GM21390 (cell line): ENCODE measurements at regions not wholly inside any gene's neighbourhood (a gene's known extent, or its start where the extent isn't known, plus 50 kb on each side); places are given as distances from the start of the nearest gene placed in this dataset.
"Not testable (repeated sequence)": the region's sequence is repeated elsewhere in the genome, so short reads cannot be mapped to it uniquely, and the experiment has no call there.

Experiments
- ATAC-seq: cut with Tn5 transposase; IDR thresholded peaks from one replicate; pipeline ENCODE4 v1.9.1; 2021; ENCODE audit not compliant: unreplicated experiment

- ATAC-seq, result no peak
Observed at GRCh38 chr16:7278636-7279035, 54.0 kb upstream of the RBFOX1 start.

- ATAC-seq, result no peak
Observed at GRCh38 chr16:7272567-7273158, 60.0 kb upstream of the RBFOX1 start.

GRCh38 chr16:7271486-7271885 is 61.2 kb upstream of the RBFOX1 start:
- ATAC-seq, result no peak

- no peak for ATAC-seq
Observed at GRCh38 chr16:7270823-7271222, 61.8 kb upstream of the RBFOX1 start.

DNA sequence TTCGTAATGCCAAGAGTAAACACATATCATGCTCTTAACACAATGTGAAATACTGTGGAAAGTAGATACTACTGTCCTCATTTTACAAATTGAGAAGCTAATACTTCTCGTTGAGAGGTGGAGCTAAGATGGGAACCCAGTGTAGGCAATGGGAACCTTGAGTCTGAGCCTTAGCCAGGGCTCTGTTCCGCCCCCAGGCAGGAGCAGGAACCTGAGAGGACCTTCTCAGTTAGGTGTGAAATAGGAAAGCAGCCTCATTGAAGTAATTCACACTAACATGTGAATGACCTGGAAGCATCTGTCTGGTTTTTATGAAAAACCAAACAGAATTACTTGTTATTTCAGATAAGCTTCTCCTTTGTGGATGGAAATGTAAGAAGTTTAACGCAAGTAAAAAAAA is 62.6 kb upstream of the RBFOX1 start:
- no peak for ATAC-seq

DNA sequence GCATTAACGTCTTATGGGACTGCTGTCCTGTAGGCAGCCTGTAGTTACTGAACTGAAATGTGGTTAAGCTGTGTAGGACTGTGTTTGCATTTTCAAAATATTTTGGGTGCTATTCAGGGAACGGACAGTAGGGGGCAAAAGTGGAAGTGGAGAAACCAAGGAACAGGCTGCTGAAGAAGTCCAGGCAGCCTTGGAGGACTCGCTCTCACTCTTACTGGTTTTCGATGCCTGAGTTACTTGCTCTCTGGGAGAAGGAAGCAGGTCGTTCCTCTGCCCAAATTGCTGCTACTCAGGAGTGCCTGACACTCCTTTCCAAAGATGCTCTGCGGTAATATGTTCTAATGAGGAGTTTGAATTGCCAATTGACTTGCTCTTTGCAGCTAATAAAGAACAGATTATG is 64.5 kb upstream of the RBFOX1 start:
- ATAC-seq, result no peak

GRCh38 chr16:7257016-7257415 is 75.6 kb upstream of the RBFOX1 start:
- no peak for ATAC-seq

DNA sequence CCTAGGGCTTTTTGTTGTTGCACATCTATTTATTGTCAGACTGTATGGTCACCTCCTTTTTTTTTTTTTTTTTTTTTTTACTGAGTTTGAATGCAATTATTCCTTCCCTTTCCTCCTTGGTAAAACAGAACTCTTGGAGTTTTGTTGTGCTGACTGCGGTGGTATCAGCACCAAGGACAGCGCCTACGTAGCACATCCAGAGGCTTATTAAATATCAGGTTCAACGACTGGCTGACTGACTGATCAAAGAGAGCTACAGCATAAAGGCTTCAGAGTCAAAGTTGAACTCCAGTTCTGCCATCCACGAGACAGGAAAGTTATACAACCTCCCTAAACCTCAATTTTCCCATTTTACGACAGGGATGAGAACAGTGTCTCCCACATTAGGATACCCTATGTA is 86.1 kb upstream of the RBFOX1 start:
- no peak for ATAC-seq

DNA sequence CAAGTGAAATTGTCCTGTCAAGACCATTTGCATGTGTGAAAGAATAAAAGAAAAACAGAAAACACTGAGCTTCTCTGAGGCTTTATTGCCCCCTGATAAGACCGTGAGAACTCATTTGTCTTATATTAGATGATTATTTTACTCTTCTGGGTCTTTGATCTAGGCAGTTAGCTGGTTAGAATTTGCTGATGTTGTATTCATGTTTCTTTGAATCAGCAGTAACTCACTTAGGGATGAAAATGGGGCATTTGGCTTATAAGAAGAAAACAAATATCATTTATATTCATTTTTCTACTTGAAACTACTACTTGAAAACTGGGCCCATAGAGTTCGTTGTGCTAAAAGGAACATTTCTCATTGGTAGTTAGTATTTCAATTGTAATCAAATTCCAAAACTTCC is 93.1 kb upstream of the RBFOX1 start:
- no peak for ATAC-seq

DNA sequence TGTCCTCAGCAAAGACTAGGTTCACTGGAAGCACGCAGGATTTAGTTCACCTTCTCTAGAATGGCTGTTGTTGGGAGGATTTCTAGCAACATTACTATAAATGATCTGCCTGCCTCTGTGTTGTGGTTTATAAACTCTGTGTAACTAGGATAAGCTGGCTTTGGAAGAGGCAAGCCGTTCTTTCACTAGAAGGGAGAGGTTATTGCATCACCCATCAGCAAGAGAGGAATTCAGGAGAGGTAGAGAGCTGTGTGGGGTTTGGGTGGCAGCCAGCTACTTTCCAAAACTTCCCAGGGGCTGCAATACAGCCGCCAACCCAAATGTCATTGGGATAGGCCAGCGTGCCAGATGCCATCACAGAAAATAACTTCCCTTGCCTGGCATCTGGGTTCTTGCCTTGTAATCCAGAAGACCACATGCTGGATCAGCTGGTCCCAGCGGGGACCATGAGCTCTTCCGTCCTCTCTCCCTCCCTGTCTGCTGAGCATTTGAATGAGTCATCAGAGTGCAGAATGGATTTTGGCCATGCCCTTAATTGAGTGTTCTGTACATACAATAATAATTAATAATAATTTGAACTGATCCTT is 95.7 kb upstream of the RBFOX1 start:
- no peak for ATAC-seq

- ATAC-seq, result no peak
Observed at GRCh38 chr16:7233975-7234374, 98.7 kb upstream of the RBFOX1 start.

DNA sequence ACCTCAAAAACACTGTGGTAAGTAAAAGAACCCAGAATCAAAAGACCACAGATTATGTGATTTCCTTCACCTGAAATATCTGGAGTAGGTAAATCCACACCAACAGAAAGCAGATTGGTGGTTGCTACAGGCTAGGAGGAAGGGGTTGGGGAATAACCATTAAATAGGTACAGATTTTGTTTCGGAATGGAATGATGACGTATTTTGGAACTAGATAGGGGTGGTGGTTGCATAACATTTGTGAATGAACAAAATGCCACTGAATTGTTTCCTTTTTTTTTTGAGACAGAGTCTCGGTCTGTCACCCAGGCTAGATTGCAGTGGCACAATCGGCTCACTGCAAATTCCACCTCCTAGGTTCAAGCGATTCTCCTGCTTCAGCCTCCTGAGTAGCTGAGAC is 100.9 kb upstream of the RBFOX1 start:
- no peak for ATAC-seq

DNA sequence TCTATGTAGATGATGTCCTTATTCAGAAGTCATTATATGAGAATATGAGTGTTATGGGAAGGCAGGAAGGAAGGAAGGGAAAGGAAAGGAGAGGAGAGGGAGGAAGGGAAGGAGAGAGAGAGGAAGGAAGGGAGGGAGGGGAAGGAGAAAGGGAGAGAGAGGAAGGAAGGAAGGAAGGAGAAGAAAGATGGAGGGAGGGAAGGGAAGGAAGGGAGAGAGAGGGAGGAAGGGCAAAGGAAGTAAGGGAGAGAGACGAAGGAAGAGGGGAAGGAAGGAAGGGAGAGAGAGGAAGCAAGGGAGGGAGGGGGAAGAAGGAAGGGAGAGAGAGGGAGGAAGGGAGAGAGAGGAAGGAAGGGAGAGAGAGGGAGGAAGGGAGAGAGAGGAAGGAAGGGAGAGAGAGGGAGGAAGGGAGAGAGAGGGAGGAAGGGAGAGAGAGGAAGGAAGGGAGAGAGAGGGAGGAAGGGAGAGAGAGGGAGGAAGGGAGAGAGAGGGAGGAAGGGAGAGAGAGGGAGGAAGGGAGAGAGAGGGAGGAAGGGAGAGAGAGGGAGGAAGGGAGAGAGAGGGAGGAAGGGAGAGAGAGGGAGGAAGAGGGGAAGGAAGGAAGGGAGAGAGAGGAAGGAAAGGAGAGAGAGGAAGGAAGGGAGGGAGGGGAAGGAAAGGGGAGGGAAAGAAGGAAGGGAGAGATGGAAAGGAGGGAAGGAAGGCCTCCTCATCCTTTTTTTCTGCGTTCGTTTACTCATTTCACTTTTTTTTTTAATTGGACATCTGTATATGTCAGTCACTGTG is 103.0 kb upstream of the RBFOX1 start:
- not testable (repeated sequence) for ATAC-seq

GRCh38 chr16:7227229-7227721 is 105.4 kb upstream of the RBFOX1 start:
- no peak for ATAC-seq

- ATAC-seq, result no peak
Observed at GRCh38 chr16:7221157-7221556, 111.5 kb upstream of the RBFOX1 start.

DNA sequence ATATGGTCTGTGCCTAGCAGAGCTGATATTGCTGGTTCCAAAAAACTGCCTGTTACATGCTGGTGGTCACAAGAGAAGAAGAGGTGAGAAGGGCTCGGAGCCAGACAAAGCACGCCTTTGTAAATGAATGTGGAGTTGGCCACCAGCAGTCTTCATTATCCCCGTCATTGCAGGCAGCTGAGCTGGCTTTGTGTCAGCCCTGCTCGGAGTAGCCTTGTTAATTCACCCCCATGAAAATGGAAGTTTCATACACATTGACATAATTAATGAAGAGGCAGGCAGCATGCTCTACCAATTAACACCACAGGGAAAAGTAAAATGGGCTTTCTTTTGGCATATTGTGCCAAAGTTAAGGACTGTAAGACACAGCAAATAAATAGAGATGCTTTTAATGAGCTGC is 113.7 kb upstream of the RBFOX1 start:
- ATAC-seq, result no peak

DNA sequence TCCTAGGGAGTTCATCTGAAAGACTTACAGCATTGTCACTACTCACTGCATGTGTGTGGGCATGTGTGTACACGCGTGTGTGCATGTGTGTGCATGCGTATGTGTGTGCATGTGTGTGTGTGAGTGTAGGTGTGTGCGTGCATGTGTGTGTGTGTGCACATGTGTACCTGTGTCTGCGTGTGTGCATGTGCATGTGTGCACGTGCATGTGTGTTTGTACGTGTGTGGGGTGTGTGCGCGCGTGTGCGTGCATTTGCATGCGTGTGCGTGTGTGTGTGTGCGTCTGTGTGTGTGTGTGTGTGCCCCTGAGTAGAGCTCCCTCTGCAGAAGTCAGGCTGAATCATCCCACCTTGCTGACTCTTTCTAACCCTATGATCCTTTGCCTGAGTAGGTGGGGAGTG is 114.8 kb upstream of the RBFOX1 start:
- ATAC-seq, result no peak

DNA sequence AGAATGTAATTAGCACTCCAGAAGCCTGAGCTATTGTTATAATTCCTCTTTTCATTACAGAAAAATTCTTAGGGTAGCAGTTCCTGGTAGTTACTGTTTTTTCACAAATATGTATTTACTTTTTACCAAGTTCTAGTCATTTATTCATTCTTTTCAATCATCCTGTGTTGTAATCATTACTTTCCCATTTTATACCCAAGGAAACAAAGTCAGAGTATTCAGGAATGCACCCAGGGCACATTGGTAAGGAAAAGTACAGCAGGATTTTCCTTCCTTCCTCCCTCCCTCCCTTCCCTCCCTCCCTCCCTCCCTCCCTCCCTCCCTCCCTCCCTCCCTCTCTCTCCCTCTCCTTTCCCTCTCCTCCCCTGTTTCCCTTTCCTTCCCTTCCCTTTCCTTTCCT is 115.9 kb upstream of the RBFOX1 start:
- no peak for ATAC-seq

GRCh38 chr16:7211781-7212180 is 120.9 kb upstream of the RBFOX1 start:
- ATAC-seq, result no peak

- no peak for ATAC-seq
Observed at GRCh38 chr16:7209598-7209997, 123.0 kb upstream of the RBFOX1 start.

GRCh38 chr16:7206469-7206868 is 126.2 kb upstream of the RBFOX1 start:
- no peak for ATAC-seq

DNA sequence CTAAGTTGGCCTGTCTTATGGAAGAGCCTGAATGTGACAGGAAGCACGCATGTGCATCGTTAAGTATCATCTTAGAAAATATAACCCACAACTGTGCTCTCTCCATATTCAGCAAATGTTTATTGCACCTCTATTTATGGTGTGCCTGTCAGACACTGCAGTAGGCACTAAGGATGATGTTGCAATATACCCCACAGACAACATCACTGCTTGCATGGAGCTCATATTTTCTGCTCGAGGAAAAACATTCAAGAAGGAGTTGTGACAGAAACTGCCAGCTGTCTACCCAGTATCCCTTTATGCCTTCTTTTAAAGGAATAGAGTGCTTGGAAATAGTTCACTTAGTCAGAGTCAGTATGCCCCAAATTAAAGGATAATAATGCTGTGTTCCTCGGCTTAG is 132.3 kb upstream of the RBFOX1 start:
- ATAC-seq, result no peak
